HG03354 (cell line): ENCODE measurements at regions not wholly inside any gene's neighbourhood (a gene's known extent, or its start where the extent isn't known, plus 50 kb on each side); places are given as distances from the start of the nearest gene placed in this dataset.

Source experiments
- ATAC-seq: cut with Tn5 transposase; IDR thresholded peaks from one replicate; pipeline ENCODE4 v1.9.1; 2021; ENCODE audit warnings: mild to moderate bottlenecking; ENCODE audit not compliant: unreplicated experiment, poor library complexity, severe bottlenecking

- no peak for ATAC-seq
Measured at GRCh38 chr10:20981419-20981953, 84.4 kb upstream of the NEBL start.

GRCh38 chr10:20978617-20979016, 81.5 kb upstream of the NEBL start:
- ATAC-seq, result no peak

GRCh38 chr10:20977300-20977699, 80.2 kb upstream of the NEBL start:
- ATAC-seq, result peak; percentile 39

GRCh38 chr10:20976891-20977290, 79.8 kb upstream of the NEBL start:
- ATAC-seq, result no peak

- ATAC-seq, result no peak
Measured at GRCh38 chr10:20976390-20976789, 79.3 kb upstream of the NEBL start.

GRCh38 chr10:20975236-20975635, 78.1 kb upstream of the NEBL start:
- ATAC-seq, result no peak

GRCh38 chr10:20972925-20973324, 75.8 kb upstream of the NEBL start:
- ATAC-seq, result no peak

- ATAC-seq, result peak; percentile 26
Measured at GRCh38 chr10:20971901-20972300, 74.8 kb upstream of the NEBL start.

- peak; percentile 98 for ATAC-seq
Measured at GRCh38 chr10:20970708-20971107, 73.6 kb upstream of the NEBL start.

- ATAC-seq, result no peak
Measured at GRCh38 chr10:20970044-20970443, 72.9 kb upstream of the NEBL start.

GRCh38 chr10:20966426-20966825, 69.3 kb upstream of the NEBL start:
- ATAC-seq, result no peak

- no peak for ATAC-seq
Measured at GRCh38 chr10:20963721-20964595, 66.8 kb upstream of the NEBL start.

- no peak for ATAC-seq
Measured at GRCh38 chr10:20963056-20963455, 65.9 kb upstream of the NEBL start.

GRCh38 chr10:20962165-20962564, 65.1 kb upstream of the NEBL start:
- no peak for ATAC-seq

GRCh38 chr10:20959242-20959641, 62.1 kb upstream of the NEBL start:
- no peak for ATAC-seq

- no peak for ATAC-seq
Measured at GRCh38 chr10:20958764-20959163, 61.7 kb upstream of the NEBL start.

- no peak for ATAC-seq
Measured at GRCh38 chr10:20958225-20958624, 61.1 kb upstream of the NEBL start.

- ATAC-seq, result no peak
Measured at GRCh38 chr10:20957744-20958143, 60.6 kb upstream of the NEBL start.

GRCh38 chr10:20956843-20957242, 59.7 kb upstream of the NEBL start:
- no peak for ATAC-seq

GRCh38 chr10:20955355-20955893, 58.3 kb upstream of the NEBL start:
- ATAC-seq, result no peak

GRCh38 chr10:20954519-20954918, 57.4 kb upstream of the NEBL start:
- ATAC-seq, result no peak
